HCT116 (cell line): ENCODE measurements at regions not wholly inside any gene's neighbourhood (a gene's known extent, or its start where the extent isn't known, plus 50 kb on each side); places are given as distances from the start of the nearest gene placed in this dataset.

Experiments
- ATAC-seq: fragments of 200-7000 bp; cut with Tn5 transposase; 2 replicates; pipeline ENCODE4 v1.9.1; 2020; ENCODE audit warnings: mild to moderate bottlenecking, moderate library complexity
- BruUV-seq: library from RNA; stranded (reverse); fragments of 400-500 nt; replicated peaks from 2 replicates; lab custom pipeline; 2021; lab: Mats Ljungman, UMichigan
- CTCF ChIA-PET: fragments of 300-600 bp; sonication (Branson Sonifier 250); formaldehyde crosslinking; loops from one replicate; lab custom pipeline; 2021; ENCODE audit warnings: antibody characterized with exemption; lab: Charles Lee
- POLR2A ChIA-PET: fragments of 300-600, 350-600 bp; sonication (Branson Sonifier 250); formaldehyde crosslinking; loops from one replicate; lab custom pipeline; 2021; ENCODE audit warnings: antibody characterized with exemption; lab: Charles Lee
- RAD21 ChIA-PET, 2 experiments: fragments of 300-600 bp; sonication (Branson Sonifier 250); formaldehyde crosslinking; loops; one replicate each; lab custom pipeline; 2023; ENCODE audit warnings: low total read pairs in 2 of 2; ENCODE audit not compliant: uncharacterized antibody in 2 of 2, unreplicated experiment in 2 of 2, low non-redundant PET in 1 of 2; lab: Charles Lee
- DNase-seq: peaks from one replicate; pipeline ENCODE4 v3.0.0-alpha.2; 2010; ENCODE audit warnings: low read depth, low spot score
- H2AFZ ChIP-seq: fragments of 200-600 bp; shearing (Covaris generic), sonication (generic); 2 replicates; pipeline ENCODE4 v1.6.1; 2017; ENCODE audit warnings: low read depth, mixed run types, mixed read lengths, antibody characterized with exemption, low read length; ENCODE audit not compliant: poor library complexity, severe bottlenecking
- H3K27ac ChIP-seq: 2 replicates; pipeline ENCODE4 v1.5.1; 2012; ENCODE audit warnings: low read depth, low read length
- H3K27me3 ChIP-seq: fragments of 200-600 bp; sonication (generic); 2 replicates; pipeline ENCODE4 v1.6.1; 2016; ENCODE audit warnings: mixed run types, low read length, mixed read lengths; ENCODE audit not compliant: insufficient read depth
- H3K36me3 ChIP-seq, 2 experiments: fragments of 200-500 bp in 1 of 2; fragments of 200-600 bp in 1 of 2; sonication (Bioruptor generic) in 1 of 2; sonication (generic) in 1 of 2; 2 replicates each; pipeline versions ENCODE4 v1.5.1 to v1.6.1; 2014 to 2016; ENCODE audit warnings: low read length in 2 of 2, inconsistent platforms in 1 of 2, mixed read lengths in 1 of 2, mixed run types in 1 of 2; ENCODE audit not compliant: insufficient read depth in 2 of 2, control insufficient read depth in 1 of 2
- H3K4me1 ChIP-seq, 2 experiments: fragments of 200-600 bp in 1 of 2; sonication (generic) in 1 of 2; 2 replicates each; pipeline versions ENCODE4 v1.5.1 to v1.6.1; 2012 to 2017; ENCODE audit warnings: low read length in 2 of 2, inconsistent platforms in 1 of 2, mild to moderate bottlenecking in 1 of 2, mixed read lengths in 1 of 2, mixed run types in 1 of 2, moderate library complexity in 1 of 2; ENCODE audit not compliant: insufficient read depth in 2 of 2, control insufficient read depth in 1 of 2
- H3K4me2 ChIP-seq: fragments of 200-600 bp; sonication (generic); 2 replicates; pipeline ENCODE4 v1.6.1; 2017; ENCODE audit warnings: mixed run types, low read length, mixed read lengths
- H3K4me3 ChIP-seq, 2 experiments: fragments of 200-600 bp in 1 of 2; sonication (generic) in 1 of 2; replicated peaks in 1 of 2; 2 replicates each; pipeline ENCODE4 v1.5.1; 2011 to 2016; ENCODE audit warnings: low read length in 2 of 2, control low read depth in 1 of 2, low read depth in 1 of 2, mild to moderate bottlenecking in 1 of 2, mixed read lengths in 1 of 2, mixed run types in 1 of 2
- H3K79me2 ChIP-seq: fragments of 200-600 bp; sonication (generic); 2 replicates; pipeline ENCODE4 v1.6.1; 2017; ENCODE audit warnings: mild to moderate bottlenecking, mixed run types, low read length, moderate library complexity, mixed read lengths; ENCODE audit not compliant: insufficient read depth
- H3K9ac ChIP-seq: fragments of 200-600 bp; sonication (generic); 2 replicates; pipeline ENCODE4 v1.6.1; 2016; ENCODE audit warnings: low read length, mixed read lengths
- H3K9me2 ChIP-seq: fragments of 200-600 bp; sonication (generic), shearing (Covaris generic); 2 replicates; pipeline ENCODE4 v1.6.1; 2017; ENCODE audit warnings: mixed run types, mild to moderate bottlenecking, moderate library complexity; ENCODE audit not compliant: insufficient read depth
- H3K9me3 ChIP-seq, 2 experiments: fragments of 200-500 bp in 1 of 2; fragments of 200-600 bp in 1 of 2; sonication (Bioruptor generic) in 1 of 2; sonication (generic) in 1 of 2; 2 replicates each; pipeline ENCODE4 v1.6.1; 2014 to 2017; ENCODE audit warnings: low read length in 2 of 2, mixed read lengths in 2 of 2, inconsistent platforms in 1 of 2, low read depth in 1 of 2, mild to moderate bottlenecking in 1 of 2, mixed run types in 1 of 2, moderate library complexity in 1 of 2; ENCODE audit not compliant: control insufficient read depth in 1 of 2, insufficient read depth in 1 of 2
- H4K20me1 ChIP-seq: fragments of 200-600 bp; sonication (generic), shearing (Covaris generic); 2 replicates; pipeline ENCODE4 v1.6.1; 2017; ENCODE audit warnings: mixed run types, mild to moderate bottlenecking, moderate library complexity; ENCODE audit not compliant: insufficient read depth
- CBX3 ChIP-seq: IDR thresholded peaks from 2 replicates; pipeline ENCODE4 v1.6.1; 2012; ENCODE audit warnings: low read depth
- CEBPB ChIP-seq: IDR thresholded peaks from 2 replicates; pipeline ENCODE4 v1.6.1; 2012; ENCODE audit warnings: low read depth
- ELF1 ChIP-seq: IDR thresholded peaks from 2 replicates; pipeline ENCODE4 v1.6.1; 2012; ENCODE audit warnings: low read depth, borderline replicate concordance
- EZH2 ChIP-seq: fragments of 200-600 bp; sonication (generic); IDR thresholded peaks from 2 replicates; pipeline ENCODE4 v1.6.1; 2017; ENCODE audit warnings: antibody characterized with exemption, mixed run types
- EZH2phosphoT487 ChIP-seq: fragments of 200-600 bp; IDR thresholded peaks from 2 replicates; pipeline ENCODE4 v1.6.1; 2018; ENCODE audit warnings: antibody characterized with exemption, borderline replicate concordance
- FOSL1 ChIP-seq: IDR thresholded peaks from 2 replicates; pipeline ENCODE4 v1.6.1; 2012; ENCODE audit warnings: low read depth
- JUND ChIP-seq: IDR thresholded peaks from 2 replicates; pipeline ENCODE4 v1.6.1; 2012
- POLR2AphosphoS5 ChIP-seq: IDR thresholded peaks from 2 replicates; pipeline ENCODE4 v1.6.1; 2011; ENCODE audit warnings: mild to moderate bottlenecking, low read depth, low read length, moderate library complexity
- RAD21 ChIP-seq: IDR thresholded peaks from 2 replicates; pipeline ENCODE4 v1.6.1; 2012; ENCODE audit warnings: low read depth, mild to moderate bottlenecking
- SIN3A ChIP-seq: IDR thresholded peaks from 2 replicates; pipeline ENCODE4 v1.6.1; 2012; ENCODE audit warnings: low read depth
- SP1 ChIP-seq: IDR thresholded peaks from 2 replicates; pipeline ENCODE4 v1.6.1; 2012; ENCODE audit warnings: low read depth
- SRF ChIP-seq: IDR thresholded peaks from 2 replicates; pipeline ENCODE4 v1.6.1; 2012; ENCODE audit warnings: low read depth
- TCF7L2 ChIP-seq: IDR thresholded peaks from 2 replicates; pipeline ENCODE4 v1.7.0; 2011; ENCODE audit warnings: borderline replicate concordance, inconsistent platforms; ENCODE audit not compliant: insufficient read depth, insufficient read length; ENCODE audit errors: extremely low read depth
- YY1 ChIP-seq: IDR thresholded peaks from 2 replicates; pipeline ENCODE4 v1.6.1; 2011; ENCODE audit warnings: low read length, low read depth, moderate library complexity, mild to moderate bottlenecking; ENCODE audit not compliant: insufficient replicate concordance; ENCODE audit errors: extremely low read depth
- ZFX ChIP-seq: fragments of 450-650 bp; IDR thresholded peaks from 2 replicates; pipeline ENCODE4 v1.6.1; 2017
- ZNF274 ChIP-seq: fragments of 200-500 bp; sonication (Bioruptor generic); IDR thresholded peaks from 2 replicates; pipeline ENCODE4 v1.6.1; 2014; ENCODE audit warnings: mild to moderate bottlenecking, low read depth, low read length, inconsistent platforms
- intact Hi-C: fragments of 100-400 bp; cut with micrococcal nuclease; formaldehyde crosslinking; loops from 2 replicates; pipeline ENCODE4 v1.10.0; 2022
- TF ChIP-seq, protein P1 (sequence below): IDR thresholded peaks from 2 replicates; pipeline ENCODE4 v1.6.1; 2012
- TF ChIP-seq, protein P2 (sequence below), 3 experiments: fragments of 200-600 bp in 1 of 3; sonication (generic) in 1 of 3; IDR thresholded peaks in 2 of 3; conservative IDR thresholded peaks in 1 of 3; 2 replicates each; pipeline ENCODE4 v1.5.1; 2012 to 2017; ENCODE audit warnings: low read depth in 2 of 3, low read length in 2 of 3, antibody characterized with exemption in 1 of 3, borderline replicate concordance in 1 of 3, control low read depth in 1 of 3, mild to moderate bottlenecking in 1 of 3, mixed read lengths in 1 of 3, mixed run types in 1 of 3, moderate library complexity in 1 of 3; ENCODE audit not compliant: insufficient read depth in 1 of 3
- TF ChIP-seq, protein P3 (sequence below): IDR thresholded peaks from 2 replicates; pipeline ENCODE4 v1.6.1; 2012; ENCODE audit warnings: low read depth
- TF ChIP-seq, protein P4 (sequence below): IDR thresholded peaks from 2 replicates; pipeline ENCODE4 v1.6.1; 2012

DNA sequence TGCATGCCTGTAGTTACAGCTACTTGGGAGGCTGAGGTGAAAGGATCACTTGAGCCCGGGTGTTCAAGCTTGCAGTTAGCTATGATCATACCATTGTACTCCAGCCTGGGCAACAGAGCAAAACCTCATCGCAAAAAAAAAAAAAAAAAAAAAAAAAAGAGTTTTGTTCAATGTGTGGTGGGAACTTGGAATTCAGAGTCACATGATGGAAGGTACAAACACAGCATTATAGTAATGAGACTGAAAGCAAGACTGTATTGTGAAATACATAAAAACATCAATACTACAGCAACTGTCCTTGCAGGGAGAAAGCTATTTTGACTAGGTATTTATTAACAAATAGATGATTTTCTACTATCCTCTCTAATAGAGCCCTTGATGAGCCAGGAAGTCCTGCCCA lies 393.2 kb downstream of the DLEU7 start:
- DNase-seq (no peak), ATAC-seq (no peak)
- Histone ChIP-seq H3K9me3 (no peaks in the 10 kb centered on the region), H3K4me2 (no peak overlapping the region), H3K9me2 (no peaks in the 10 kb centered on the region), H4K20me1 (no peaks in the 10 kb centered on the region), H2AFZ (no peak overlapping the region), H3K36me3 (no peaks in the 10 kb centered on the region), H3K4me1 (no peaks in the 10 kb centered on the region), H3K79me2 (no peaks in the 10 kb centered on the region), H3K4me3 (no peak overlapping the region), H3K27ac (no peak overlapping the region), H3K9ac (no peak overlapping the region), H3K27me3 (no peaks in the 10 kb centered on the region)
- TF ChIP-seq ELF1 (no peak), SP1 (no peak), TCF7L2 (no peak), CEBPB (no peak), RAD21 (no peak), FOSL1 (no peak), ZFX (no peak), EZH2phosphoT487 (no peak), POLR2AphosphoS5 (no peak), ZNF274 (no peak), YY1 (no peak), JUND (no peak), CBX3 (no peak), SRF (no peak), EZH2 (no peak), SIN3A (no peak)
- TF ChIP-seq, protein P1, sequence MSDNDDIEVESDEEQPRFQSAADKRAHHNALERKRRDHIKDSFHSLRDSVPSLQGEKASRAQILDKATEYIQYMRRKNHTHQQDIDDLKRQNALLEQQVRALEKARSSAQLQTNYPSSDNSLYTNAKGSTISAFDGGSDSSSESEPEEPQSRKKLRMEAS = no peak
- TF ChIP-seq, protein P2, sequence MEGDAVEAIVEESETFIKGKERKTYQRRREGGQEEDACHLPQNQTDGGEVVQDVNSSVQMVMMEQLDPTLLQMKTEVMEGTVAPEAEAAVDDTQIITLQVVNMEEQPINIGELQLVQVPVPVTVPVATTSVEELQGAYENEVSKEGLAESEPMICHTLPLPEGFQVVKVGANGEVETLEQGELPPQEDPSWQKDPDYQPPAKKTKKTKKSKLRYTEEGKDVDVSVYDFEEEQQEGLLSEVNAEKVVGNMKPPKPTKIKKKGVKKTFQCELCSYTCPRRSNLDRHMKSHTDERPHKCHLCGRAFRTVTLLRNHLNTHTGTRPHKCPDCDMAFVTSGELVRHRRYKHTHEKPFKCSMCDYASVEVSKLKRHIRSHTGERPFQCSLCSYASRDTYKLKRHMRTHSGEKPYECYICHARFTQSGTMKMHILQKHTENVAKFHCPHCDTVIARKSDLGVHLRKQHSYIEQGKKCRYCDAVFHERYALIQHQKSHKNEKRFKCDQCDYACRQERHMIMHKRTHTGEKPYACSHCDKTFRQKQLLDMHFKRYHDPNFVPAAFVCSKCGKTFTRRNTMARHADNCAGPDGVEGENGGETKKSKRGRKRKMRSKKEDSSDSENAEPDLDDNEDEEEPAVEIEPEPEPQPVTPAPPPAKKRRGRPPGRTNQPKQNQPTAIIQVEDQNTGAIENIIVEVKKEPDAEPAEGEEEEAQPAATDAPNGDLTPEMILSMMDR (IDR thresholded peaks at IDR 0.05 in 2 of 3, conservative IDR thresholded peaks at IDR 0.05 in 1 of 3; ENCODE audit: borderline replicate concordance in 1 of 3, insufficient read depth in 1 of 3, low read depth in 2 of 3, low read length in 2 of 3) = no peak
- TF ChIP-seq, protein P3, sequence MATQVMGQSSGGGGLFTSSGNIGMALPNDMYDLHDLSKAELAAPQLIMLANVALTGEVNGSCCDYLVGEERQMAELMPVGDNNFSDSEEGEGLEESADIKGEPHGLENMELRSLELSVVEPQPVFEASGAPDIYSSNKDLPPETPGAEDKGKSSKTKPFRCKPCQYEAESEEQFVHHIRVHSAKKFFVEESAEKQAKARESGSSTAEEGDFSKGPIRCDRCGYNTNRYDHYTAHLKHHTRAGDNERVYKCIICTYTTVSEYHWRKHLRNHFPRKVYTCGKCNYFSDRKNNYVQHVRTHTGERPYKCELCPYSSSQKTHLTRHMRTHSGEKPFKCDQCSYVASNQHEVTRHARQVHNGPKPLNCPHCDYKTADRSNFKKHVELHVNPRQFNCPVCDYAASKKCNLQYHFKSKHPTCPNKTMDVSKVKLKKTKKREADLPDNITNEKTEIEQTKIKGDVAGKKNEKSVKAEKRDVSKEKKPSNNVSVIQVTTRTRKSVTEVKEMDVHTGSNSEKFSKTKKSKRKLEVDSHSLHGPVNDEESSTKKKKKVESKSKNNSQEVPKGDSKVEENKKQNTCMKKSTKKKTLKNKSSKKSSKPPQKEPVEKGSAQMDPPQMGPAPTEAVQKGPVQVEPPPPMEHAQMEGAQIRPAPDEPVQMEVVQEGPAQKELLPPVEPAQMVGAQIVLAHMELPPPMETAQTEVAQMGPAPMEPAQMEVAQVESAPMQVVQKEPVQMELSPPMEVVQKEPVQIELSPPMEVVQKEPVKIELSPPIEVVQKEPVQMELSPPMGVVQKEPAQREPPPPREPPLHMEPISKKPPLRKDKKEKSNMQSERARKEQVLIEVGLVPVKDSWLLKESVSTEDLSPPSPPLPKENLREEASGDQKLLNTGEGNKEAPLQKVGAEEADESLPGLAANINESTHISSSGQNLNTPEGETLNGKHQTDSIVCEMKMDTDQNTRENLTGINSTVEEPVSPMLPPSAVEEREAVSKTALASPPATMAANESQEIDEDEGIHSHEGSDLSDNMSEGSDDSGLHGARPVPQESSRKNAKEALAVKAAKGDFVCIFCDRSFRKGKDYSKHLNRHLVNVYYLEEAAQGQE = no peak
- TF ChIP-seq, protein P4, sequence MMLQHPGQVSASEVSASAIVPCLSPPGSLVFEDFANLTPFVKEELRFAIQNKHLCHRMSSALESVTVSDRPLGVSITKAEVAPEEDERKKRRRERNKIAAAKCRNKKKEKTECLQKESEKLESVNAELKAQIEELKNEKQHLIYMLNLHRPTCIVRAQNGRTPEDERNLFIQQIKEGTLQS = no peak
- no TSS peak for BruUV-seq
- ChIA-PET CTCF (no interaction called here), RAD21 (no interaction called here), POLR2A (interaction anchor here (0.7 kb wide), 1 partner anchor 1478 kb away, joined by 5 read pairs; no protein-coding TSS in a partner anchor)
- intact Hi-C loops = no loop called here
